H9 (cell line): ENCODE measurements at regions not wholly inside any gene's neighbourhood (a gene's known extent, or its start where the extent isn't known, plus 50 kb on each side); places are given as distances from the start of the nearest gene placed in this dataset.

ENCODE experiments used
- DNase-seq: peaks from one replicate; pipeline ENCODE4 v3.0.0-alpha.2; 2017
- H2AFZ ChIP-seq: one replicate; pipeline ENCODE4 v1.6.1; 2013; ENCODE audit warnings: mild to moderate bottlenecking, low read length, control low read depth, moderate library complexity
- H2AK5ac ChIP-seq: 2 replicates; pipeline ENCODE4 v1.6.1; 2013; ENCODE audit warnings: low read length, control low read depth, mixed read lengths; ENCODE audit not compliant: insufficient read length
- H2BK120ac ChIP-seq: one replicate; pipeline ENCODE4 v1.6.1; 2013; ENCODE audit warnings: low read depth, mild to moderate bottlenecking, low read length, control low read depth, inconsistent platforms; ENCODE audit not compliant: poor library complexity, severe bottlenecking
- H2BK12ac ChIP-seq: 2 replicates; pipeline ENCODE4 v1.6.1; 2013; ENCODE audit warnings: low read length, control low read depth, mixed read lengths, low read depth; ENCODE audit not compliant: insufficient read length
- H2BK15ac ChIP-seq: 2 replicates; pipeline ENCODE4 v1.6.1; 2013; ENCODE audit warnings: low read depth, low read length, control low read depth
- H2BK20ac ChIP-seq: one replicate; pipeline ENCODE4 v1.6.1; 2013; ENCODE audit warnings: low read depth, mild to moderate bottlenecking, low read length, control low read depth, inconsistent platforms; ENCODE audit not compliant: poor library complexity, severe bottlenecking
- H2BK5ac ChIP-seq: 2 replicates; pipeline ENCODE4 v1.6.1; 2013; ENCODE audit warnings: low read length, control low read depth, mixed read lengths; ENCODE audit not compliant: insufficient read length
- H3K14ac ChIP-seq: 2 replicates; pipeline ENCODE4 v1.6.1; 2013; ENCODE audit warnings: low read length, control low read depth; ENCODE audit not compliant: insufficient read depth
- H3K18ac ChIP-seq: 2 replicates; pipeline ENCODE4 v1.6.1; 2013; ENCODE audit warnings: low read depth, mild to moderate bottlenecking, mixed read lengths, low read length, control low read depth; ENCODE audit not compliant: insufficient read length
- H3K23ac ChIP-seq: 2 replicates; pipeline ENCODE4 v1.6.1; 2013; ENCODE audit warnings: low read length, control low read depth, mixed read lengths, low read depth; ENCODE audit not compliant: insufficient read length
- H3K23me2 ChIP-seq: 2 replicates; pipeline ENCODE4 v1.6.1; 2013; ENCODE audit warnings: low read depth, mild to moderate bottlenecking, mixed read lengths, low read length, control low read depth; ENCODE audit not compliant: insufficient read length, poor library complexity, severe bottlenecking
- H3K27ac ChIP-seq: 2 replicates; pipeline ENCODE4 v1.5.1; 2013; ENCODE audit warnings: low read length, control low read depth, mixed read lengths, low read depth; ENCODE audit not compliant: insufficient read length
- H3K27me3 ChIP-seq: 2 replicates; pipeline ENCODE4 v1.6.1; 2013; ENCODE audit warnings: low read length, control low read depth, inconsistent platforms; ENCODE audit not compliant: insufficient read depth
- H3K4ac ChIP-seq: 2 replicates; pipeline ENCODE4 v1.6.1; 2013; ENCODE audit warnings: low read depth, mild to moderate bottlenecking, control low read depth, inconsistent platforms, low read length, moderate library complexity
- H3K4me1 ChIP-seq: 2 replicates; pipeline ENCODE4 v1.6.1; 2013; ENCODE audit warnings: low read length, control low read depth, inconsistent platforms; ENCODE audit not compliant: insufficient read depth
- H3K4me2 ChIP-seq: 2 replicates; pipeline ENCODE4 v1.6.1; 2013; ENCODE audit warnings: low read length, control low read depth, mixed read lengths; ENCODE audit not compliant: insufficient read length, insufficient read depth
- H3K56ac ChIP-seq: 2 replicates; pipeline ENCODE4 v1.6.1; 2013; ENCODE audit warnings: low read depth, mild to moderate bottlenecking, mixed read lengths, low read length, control low read depth; ENCODE audit not compliant: insufficient read length
- H3K79me1 ChIP-seq: 2 replicates; pipeline ENCODE4 v1.6.1; 2013; ENCODE audit warnings: low read depth, mild to moderate bottlenecking, moderate library complexity, low read length, control low read depth, inconsistent platforms; ENCODE audit not compliant: insufficient read depth, poor library complexity, severe bottlenecking
- H3K79me2 ChIP-seq: 2 replicates; pipeline ENCODE4 v1.6.1; 2013; ENCODE audit warnings: low read length, control low read depth, inconsistent platforms; ENCODE audit not compliant: insufficient read depth
- H3K9ac ChIP-seq: 2 replicates; pipeline ENCODE4 v1.6.1; 2013; ENCODE audit warnings: low read length, control low read depth, mixed read lengths; ENCODE audit not compliant: insufficient read length; ENCODE audit errors: extremely low read depth
- H3K9me3 ChIP-seq: one replicate; pipeline ENCODE4 v1.6.1; 2013; ENCODE audit warnings: low read depth, low read length, inconsistent platforms; ENCODE audit not compliant: control insufficient read depth
- H3T11ph ChIP-seq: one replicate; pipeline ENCODE4 v1.6.1; 2013; ENCODE audit warnings: mild to moderate bottlenecking, low read length, control low read depth, inconsistent platforms
- H4K20me1 ChIP-seq: one replicate; pipeline ENCODE4 v1.6.1; 2013; ENCODE audit not compliant: control insufficient read depth, insufficient read length, insufficient read depth
- H4K5ac ChIP-seq: 2 replicates; pipeline ENCODE4 v1.6.1; 2013; ENCODE audit warnings: low read depth, mild to moderate bottlenecking, mixed read lengths, low read length, control low read depth; ENCODE audit not compliant: insufficient read length
- H4K8ac ChIP-seq: replicated peaks from 2 replicates; pipeline ENCODE4 v1.6.1; 2013; ENCODE audit warnings: low read length, control low read depth, mixed read lengths, low read depth; ENCODE audit not compliant: insufficient read length
- H4K91ac ChIP-seq: 2 replicates; pipeline ENCODE4 v1.6.1; 2013; ENCODE audit warnings: low read depth, mild to moderate bottlenecking, moderate library complexity, mixed read lengths, low read length, control low read depth; ENCODE audit not compliant: insufficient read length
- H3K27ac Mint-ChIP-seq, 3 experiments: 2 replicates in 2 of 3; 3 replicates in 1 of 3; pipeline ENCODE4 v1.8.0; 2020 to 2021; ENCODE audit warnings: mixed read lengths in 3 of 3, mild to moderate bottlenecking in 1 of 3, moderate library complexity in 1 of 3
- H3K27me3 Mint-ChIP-seq: 2 replicates; pipeline ENCODE4 v1.8.0; 2021; ENCODE audit warnings: low read depth, mild to moderate bottlenecking, moderate library complexity, mixed read lengths
- H3K36me3 Mint-ChIP-seq, 3 experiments: 2 replicates in 2 of 3; 3 replicates in 1 of 3; pipeline ENCODE4 v1.8.0; 2020 to 2021; ENCODE audit warnings: low read depth in 3 of 3, mixed read lengths in 3 of 3; ENCODE audit not compliant: insufficient read depth in 1 of 3
- H3K4me1 Mint-ChIP-seq, 2 experiments: 2 replicates each; pipeline ENCODE4 v1.8.0; 2020; ENCODE audit warnings: mixed read lengths in 2 of 2
- H3K4me3 Mint-ChIP-seq, 2 experiments: 2 replicates in 1 of 2; 3 replicates in 1 of 2; pipeline ENCODE4 v1.8.0; 2020 to 2021; ENCODE audit warnings: mild to moderate bottlenecking in 2 of 2, mixed read lengths in 2 of 2, moderate library complexity in 1 of 2
- H3K9me3 Mint-ChIP-seq, 2 experiments: 2 replicates in 1 of 2; 3 replicates in 1 of 2; pipeline ENCODE4 v1.8.0; 2020; ENCODE audit warnings: mild to moderate bottlenecking in 2 of 2, mixed read lengths in 2 of 2, moderate library complexity in 1 of 2
- CTCF ChIP-seq: fragments of 200-600 bp; sonication (generic); conservative IDR thresholded peaks from 3 replicates; pipeline ENCODE4 v1.8.0; 2021; ENCODE audit warnings: antibody characterized with exemption, mild to moderate bottlenecking
- WGBS: extraction: QIAGEN DNeasy Blood & Tissue Kit; methylation state at CpG from one replicate; pipeline ENCODE4 v1.1.7; 2013; ENCODE audit warnings: missing lambda C conversion rate, low lambda C conversion rate, mixed read lengths; ENCODE audit not compliant: insufficient read length; ENCODE audit errors: extremely low coverage; 5-methylcytosine and 5-hydroxymethylcytosine counted together

- Histone ChIP-seq H3K56ac (no peak overlapping the region), H2BK5ac (no peak overlapping the region), H4K20me1 (no peaks in the 10 kb centered on the region), H4K91ac (no peak overlapping the region), H3K79me2 (no peaks in the 10 kb centered on the region), H4K5ac (no peak overlapping the region), H3K18ac (no peak overlapping the region), H3K27me3 (no peaks in the 10 kb centered on the region), H3K4me1 (no peaks in the 10 kb centered on the region), H3K4me2 (no peak overlapping the region), H2BK20ac (no peak overlapping the region), H3K14ac (no peak overlapping the region), H3K79me1 (no peaks in the 10 kb centered on the region), H3K23ac (no peak overlapping the region), H2BK12ac (no peak overlapping the region), H3K4ac (no peak overlapping the region), H2BK15ac (no peak overlapping the region), H3K9me3 (no peaks in the 10 kb centered on the region), H2BK120ac (no peak overlapping the region), H3T11ph (no peak overlapping the region), H2AK5ac (no peak overlapping the region), H3K9ac (no peak overlapping the region), H4K8ac (no peak overlapping the region), H2AFZ (no peak overlapping the region), H3K23me2 (no peaks in the 10 kb centered on the region), H3K27ac (no peak overlapping the region)
- H3K27ac Mint-ChIP-seq = no peak overlapping the region
- no peaks in the 10 kb centered on the region for H3K9me3 Mint-ChIP-seq
- H3K4me1 Mint-ChIP-seq = no peaks in the 10 kb centered on the region
- H3K4me3 Mint-ChIP-seq = no peak overlapping the region
- H3K36me3 Mint-ChIP-seq = no peaks in the 10 kb centered on the region
- TF ChIP-seq CTCF = no peak
- H3K27me3 Mint-ChIP-seq = no peaks in the 10 kb centered on the region
- no peak for DNase-seq
- WGBS = no CpG with 5 or more reads among the region's 3 CpGs
Measured at GRCh38 chr10:10901906-10902305, 115.8 kb upstream of the CELF2 start.
